MM.1S (cell line): ENCODE measurements at regions not wholly inside any gene's neighbourhood (a gene's known extent, or its start where the extent isn't known, plus 50 kb on each side); places are given as distances from the start of the nearest gene placed in this dataset.

ENCODE experiments used
- EZH2 ChIP-seq: fragments of 300-600 bp; sonication (generic); optimal IDR thresholded peaks from 2 replicates; pipeline ENCODE3; 2017; ENCODE audit warnings: low read depth, mild to moderate bottlenecking, antibody characterized with exemption, low read length, mixed read lengths
- TF ChIP-seq, protein P1 (sequence below): fragments of 300-600 bp; sonication (generic); IDR thresholded peaks from 2 replicates; pipeline ENCODE4 v1.5.1; 2016; ENCODE audit warnings: antibody characterized with exemption, low read length, mixed read lengths

DNA sequence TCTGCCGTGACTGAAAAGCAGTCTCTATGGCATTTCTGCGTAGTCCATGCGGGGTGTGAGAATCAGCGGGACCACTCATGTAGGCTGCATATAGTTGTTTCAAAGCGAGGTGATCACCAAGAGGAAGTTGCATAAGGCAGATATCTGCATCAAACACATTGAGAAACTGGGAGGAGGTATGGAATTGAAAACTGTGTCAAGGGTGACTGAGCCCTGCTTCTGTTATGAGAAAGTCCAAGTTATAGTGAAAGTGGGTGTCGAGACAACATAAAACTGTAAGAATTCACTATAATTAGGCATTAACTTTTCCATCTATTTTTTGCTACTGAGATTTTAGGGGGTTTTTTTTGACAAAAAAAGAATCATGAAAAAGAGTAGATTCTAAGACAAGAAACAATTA, 109.3 kb downstream of the ZIC1 start:
- no peak for TF ChIP-seq EZH2
- TF ChIP-seq, protein P1, sequence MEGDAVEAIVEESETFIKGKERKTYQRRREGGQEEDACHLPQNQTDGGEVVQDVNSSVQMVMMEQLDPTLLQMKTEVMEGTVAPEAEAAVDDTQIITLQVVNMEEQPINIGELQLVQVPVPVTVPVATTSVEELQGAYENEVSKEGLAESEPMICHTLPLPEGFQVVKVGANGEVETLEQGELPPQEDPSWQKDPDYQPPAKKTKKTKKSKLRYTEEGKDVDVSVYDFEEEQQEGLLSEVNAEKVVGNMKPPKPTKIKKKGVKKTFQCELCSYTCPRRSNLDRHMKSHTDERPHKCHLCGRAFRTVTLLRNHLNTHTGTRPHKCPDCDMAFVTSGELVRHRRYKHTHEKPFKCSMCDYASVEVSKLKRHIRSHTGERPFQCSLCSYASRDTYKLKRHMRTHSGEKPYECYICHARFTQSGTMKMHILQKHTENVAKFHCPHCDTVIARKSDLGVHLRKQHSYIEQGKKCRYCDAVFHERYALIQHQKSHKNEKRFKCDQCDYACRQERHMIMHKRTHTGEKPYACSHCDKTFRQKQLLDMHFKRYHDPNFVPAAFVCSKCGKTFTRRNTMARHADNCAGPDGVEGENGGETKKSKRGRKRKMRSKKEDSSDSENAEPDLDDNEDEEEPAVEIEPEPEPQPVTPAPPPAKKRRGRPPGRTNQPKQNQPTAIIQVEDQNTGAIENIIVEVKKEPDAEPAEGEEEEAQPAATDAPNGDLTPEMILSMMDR, result no peak
